Germinal center (tissue), 1 donor: ENCODE measurements at regions not wholly inside any gene's neighbourhood (a gene's known extent, or its start where the extent isn't known, plus 50 kb on each side); places are given as distances from the start of the nearest gene placed in this dataset.
"Not testable (repeated sequence)": the region's sequence is repeated elsewhere in the genome, so short reads cannot be mapped to it uniquely, and the experiment has no call there.

Experiments
- DNase-seq: peaks from one replicate; pipeline ENCODE4 v3.0.0; 2012; ENCODE audit warnings: mixed read lengths, low spot score

GRCh38 chr15:77909182-77909940, 168.2 kb downstream of the TBC1D2B start:
- no peak for DNase-seq

GRCh38 chr15:77908752-77909111, 168.8 kb downstream of the TBC1D2B start:
- DNase-seq = not testable (repeated sequence)

- no peak for DNase-seq
Observed at GRCh38 chr15:77907824-77908751, 169.4 kb downstream of the TBC1D2B start.

- not testable (repeated sequence) for DNase-seq
Observed at GRCh38 chr15:77906062-77906990, 171.2 kb downstream of the TBC1D2B start.

DNA sequence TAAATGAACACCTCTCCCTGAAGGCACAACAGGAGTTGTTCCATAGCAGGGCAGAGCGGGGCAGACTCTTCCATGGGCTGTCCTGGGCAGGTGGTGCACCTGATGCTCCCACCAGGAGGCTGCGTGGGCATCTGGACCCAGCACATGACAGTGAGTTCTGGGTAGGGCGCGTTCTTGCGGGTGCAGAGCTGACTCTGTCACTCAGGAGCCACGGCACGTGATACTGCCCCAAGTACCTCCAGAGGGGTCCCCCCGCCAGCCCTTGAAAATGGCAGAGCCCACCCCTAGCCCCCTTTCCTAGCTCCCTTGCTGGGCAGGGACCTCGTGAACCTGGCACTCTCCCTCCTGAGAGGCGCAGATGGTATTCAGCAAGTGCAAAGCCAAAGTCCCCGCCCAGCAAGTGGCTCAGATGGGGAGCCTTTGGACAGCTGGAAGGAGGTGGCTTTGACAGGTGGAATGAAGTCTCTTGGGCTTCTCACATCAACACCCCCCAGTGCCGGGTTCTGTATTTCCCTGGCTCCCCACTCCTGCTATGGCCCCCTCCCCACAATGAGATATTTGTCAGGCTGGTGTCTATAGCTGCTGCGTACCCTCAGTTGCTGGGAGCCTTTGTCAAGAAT, 172.1 kb downstream of the TBC1D2B start:
- no peak for DNase-seq

- DNase-seq = no peak
Observed at GRCh38 chr15:77904901-77905300, 172.6 kb downstream of the TBC1D2B start.

GRCh38 chr15:77904436-77904821, 173.1 kb downstream of the TBC1D2B start:
- no peak for DNase-seq

- DNase-seq = not testable (repeated sequence)
Observed at GRCh38 chr15:77903761-77904435, 173.6 kb downstream of the TBC1D2B start.

GRCh38 chr15:77902921-77903760, 174.4 kb downstream of the TBC1D2B start:
- peak; percentile 66 for DNase-seq

GRCh38 chr15:77901921-77902750, 175.4 kb downstream of the TBC1D2B start:
- no peak for DNase-seq

- no peak for DNase-seq
Observed at GRCh38 chr15:77901251-77901881, 176.1 kb downstream of the TBC1D2B start.

DNA sequence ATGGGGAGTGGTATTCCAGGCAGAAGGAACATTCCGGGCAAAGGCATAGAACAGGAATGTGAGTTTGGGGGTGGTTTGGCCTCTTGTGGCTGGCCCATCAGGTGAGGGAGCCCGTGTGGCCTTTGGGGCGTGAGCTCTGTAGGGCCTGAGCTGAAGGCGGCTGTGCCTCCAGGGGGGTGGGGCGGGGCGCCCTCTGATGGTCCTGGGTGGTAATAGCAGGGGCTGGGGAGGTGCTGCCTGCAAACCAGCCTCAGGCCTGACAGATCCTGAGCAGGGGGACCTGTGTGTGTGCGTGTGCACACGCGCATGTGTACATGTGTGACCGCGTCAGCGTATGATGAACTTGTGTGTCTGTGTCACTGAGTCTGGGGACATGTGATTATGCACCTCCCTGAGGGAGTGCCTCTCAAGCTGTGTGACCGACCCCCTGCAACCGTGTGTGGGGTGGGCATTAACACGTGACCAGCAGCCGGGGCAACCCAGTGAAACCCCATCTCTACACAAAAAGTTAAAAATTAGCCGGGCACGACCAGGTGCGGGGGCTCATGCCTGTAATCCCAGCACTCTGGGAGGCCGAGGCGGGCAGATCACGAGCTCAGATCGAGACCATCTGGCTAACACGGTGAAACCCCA, 177.1 kb downstream of the TBC1D2B start:
- DNase-seq = peak; percentile 41

- not testable (repeated sequence) for DNase-seq
Observed at GRCh38 chr15:77899776-77900175, 177.7 kb downstream of the TBC1D2B start.

DNA sequence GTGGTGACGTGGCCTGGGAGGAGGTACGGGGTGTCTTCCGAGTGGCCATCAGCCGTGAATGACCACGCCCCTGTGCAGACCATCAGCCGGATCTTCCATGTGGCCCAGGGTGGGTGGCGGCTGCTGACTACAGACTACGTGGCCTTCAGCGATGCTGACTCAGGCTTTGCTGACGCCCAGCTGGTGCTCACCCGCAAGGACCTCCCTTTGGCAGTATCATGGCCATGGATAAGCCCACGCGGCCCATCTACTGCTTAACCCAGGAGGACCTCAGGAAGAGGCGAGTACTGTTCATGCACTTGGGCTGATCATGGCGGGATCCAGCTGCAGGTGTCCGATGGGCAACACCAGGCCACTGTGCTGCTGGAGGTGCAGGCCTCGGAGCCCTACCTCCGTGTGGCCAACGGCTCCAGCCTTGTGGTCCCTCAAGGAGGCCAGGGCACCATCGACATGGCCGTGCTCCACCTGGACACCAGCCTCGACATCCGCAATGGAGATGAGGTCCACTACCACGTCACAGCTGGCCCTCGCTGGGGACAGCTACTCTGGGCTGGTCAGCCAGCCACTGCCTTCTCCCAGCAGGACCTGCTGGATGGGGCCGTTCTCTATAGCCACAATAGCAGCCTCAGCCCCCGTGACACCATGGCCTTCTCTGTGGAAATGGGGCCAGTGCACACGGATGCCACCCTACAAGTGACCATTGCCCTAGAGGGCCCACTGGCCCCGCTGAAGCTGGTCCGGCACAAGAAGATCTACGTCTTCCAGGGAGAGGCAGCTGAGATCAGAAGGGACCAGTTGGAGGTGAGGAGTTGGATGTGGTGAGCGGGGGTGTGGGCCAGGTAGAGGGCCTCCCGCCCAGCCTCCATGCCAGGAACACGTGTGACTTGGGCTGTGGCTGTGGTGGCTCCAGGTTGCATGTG, 178.4 kb downstream of the TBC1D2B start:
- DNase-seq = no peak

DNA sequence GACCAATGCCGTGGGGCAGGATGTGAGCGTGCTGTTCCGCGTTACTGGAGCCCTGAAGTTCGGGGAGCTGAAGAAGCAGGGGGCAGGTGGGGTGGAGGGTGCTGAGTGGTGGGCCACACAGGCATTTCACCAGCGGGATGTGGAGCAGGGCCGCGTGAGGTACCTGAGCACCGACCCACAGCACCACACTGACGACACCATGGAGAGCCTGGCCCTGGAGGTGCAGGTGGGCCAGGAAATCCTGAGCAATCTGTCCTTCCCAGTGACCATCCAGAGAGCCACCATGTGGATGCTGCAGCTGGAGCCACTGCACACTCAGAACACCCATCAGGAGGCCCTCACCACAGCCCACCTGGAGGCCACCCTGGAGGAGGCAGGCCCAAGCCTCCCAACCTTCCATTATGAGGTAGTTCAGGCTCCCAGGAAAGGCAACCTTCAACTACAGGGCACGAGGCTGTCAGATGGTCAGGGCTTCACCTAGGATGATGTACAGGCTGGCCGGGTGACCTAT, 179.6 kb downstream of the TBC1D2B start:
- no peak for DNase-seq

DNA sequence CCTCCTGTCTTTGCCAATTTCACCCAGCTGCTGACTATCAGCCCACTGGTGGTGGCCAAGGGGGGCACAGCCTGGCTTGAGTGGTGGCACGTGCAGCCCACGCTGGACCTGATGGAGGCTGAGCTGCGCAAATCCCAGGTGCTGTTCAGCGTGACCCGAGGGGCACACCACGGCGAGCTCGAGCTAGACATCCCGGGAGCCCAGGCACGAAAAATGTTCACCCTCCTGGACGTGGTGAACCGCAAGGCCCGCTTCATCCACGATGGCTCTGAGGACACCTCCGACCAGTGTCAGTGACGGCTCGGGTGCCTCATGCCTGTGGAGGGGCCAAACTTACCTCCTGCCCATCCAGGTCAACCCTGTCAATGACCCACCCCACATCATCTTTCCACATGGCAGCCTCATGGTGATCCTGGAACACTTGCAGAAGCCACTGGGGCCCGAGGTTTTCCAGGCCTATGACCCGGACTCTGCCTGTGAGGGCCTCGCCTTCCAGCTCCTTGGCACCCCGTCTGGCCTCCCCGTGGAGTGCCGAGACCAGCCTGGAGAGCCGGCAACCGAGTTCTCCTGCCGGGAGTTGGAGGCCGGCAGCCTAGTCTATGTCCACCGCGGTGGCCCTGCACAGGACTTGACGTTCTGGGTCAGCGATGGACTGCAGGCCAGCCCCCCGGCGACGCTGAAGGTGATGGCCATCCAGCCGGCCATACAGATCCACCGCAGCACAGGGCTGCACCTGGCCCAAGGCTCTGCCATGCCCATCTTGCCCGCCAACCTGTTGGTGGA, 180.2 kb downstream of the TBC1D2B start:
- not testable (repeated sequence) for DNase-seq
